BLaER1 treated with 17β-estradiol and CSF1 and Interleukin-3, amounts not matched to agents 10 nM and 100 nM (cell line): ENCODE measurements at regions not wholly inside any gene's neighbourhood (a gene's known extent, or its start where the extent isn't known, plus 50 kb on each side); places are given as distances from the start of the nearest gene placed in this dataset.
"Not testable (repeated sequence)": the region's sequence is repeated elsewhere in the genome, so short reads cannot be mapped to it uniquely, and the experiment has no call there.

Experiments used
- H3K27ac ChIP-seq, 11 experiments: shearing (Covaris generic); formaldehyde crosslinking; 2 replicates each; pipeline ENCODE4 v1.8.1; 2022
- H3K27me3 ChIP-seq, 11 experiments: shearing (Covaris generic); formaldehyde crosslinking; 2 replicates each; pipeline ENCODE4 v1.8.1; 2022
- H3K36me3 ChIP-seq, 11 experiments: shearing (Covaris generic); formaldehyde crosslinking; 2 replicates each; pipeline ENCODE4 v1.8.1; 2022
- H3K4me1 ChIP-seq, 10 experiments: shearing (Covaris generic); formaldehyde crosslinking; 2 replicates each; pipeline ENCODE4 v1.8.1; 2022
- H3K4me2 ChIP-seq, 11 experiments: shearing (Covaris generic); formaldehyde crosslinking; 2 replicates each; pipeline ENCODE4 v1.8.1; 2022
- H3K4me3 ChIP-seq, 10 experiments: shearing (Covaris generic); formaldehyde crosslinking; 2 replicates each; pipeline ENCODE4 v1.8.1; 2022
- H3K9ac ChIP-seq, 11 experiments: shearing (Covaris generic); formaldehyde crosslinking; 2 replicates each; pipeline ENCODE4 v1.8.1; 2022
- H3K9me3 ChIP-seq, 11 experiments: shearing (Covaris generic); formaldehyde crosslinking; replicated peaks in 1 of 11; 2 replicates each; pipeline ENCODE4 v1.8.1; 2022
- H4K20me1 ChIP-seq, 11 experiments: shearing (Covaris generic); formaldehyde crosslinking; 2 replicates each; pipeline ENCODE4 v1.8.1; 2022
- Cebpa-rat ChIP-seq, 11 experiments: shearing (Covaris generic); IDR thresholded peaks; 2 replicates each; pipeline ENCODE4 v1.8.1; 2022

GRCh38 chr5:92945605-92946097, 635.4 kb downstream of the NR2F1-AS1 start:
- Histone ChIP-seq H3K27me3 (no peaks in the 10 kb centered on the region), H3K9ac (no peak overlapping the region), H3K4me1 (no peaks in the 10 kb centered on the region), H3K4me3 (no peak overlapping the region), H3K27ac (no peak overlapping the region), H4K20me1 (no peaks in the 10 kb centered on the region), H3K9me3 (peaks cover 0 to 16% (median 6%) of the 10 kb centered on the region in 11 experiments; a peak in 11 of 22 replicates), H3K36me3 (no peaks in the 10 kb centered on the region), H3K4me2 (no peak overlapping the region)
- no peak for TF ChIP-seq Cebpa-rat (IDR thresholded peaks at IDR 0.05)

- Histone ChIP-seq H3K9ac (no peak overlapping the region), H3K9me3 (peaks cover 0 to 14% (median 6%) of the 10 kb centered on the region in 11 experiments; a peak in 11 of 22 replicates), H3K4me1 (no peaks in the 10 kb centered on the region), H3K4me3 (no peak overlapping the region), H3K4me2 (no peak overlapping the region), H3K36me3 (no peaks in the 10 kb centered on the region), H3K27me3 (no peaks in the 10 kb centered on the region), H3K27ac (no peak overlapping the region), H4K20me1 (no peaks in the 10 kb centered on the region)
- TF ChIP-seq Cebpa-rat (IDR thresholded peaks at IDR 0.05): no peak
Observed at GRCh38 chr5:92944903-92945604, 636.0 kb downstream of the NR2F1-AS1 start.

GRCh38 chr5:92944337-92944736, 636.7 kb downstream of the NR2F1-AS1 start:
- no peak overlapping the region for H3K4me2 ChIP-seq
- peaks cover 0 to 4% (median 0%) of the 10 kb centered on the region in 10 experiments; a peak in 2 of 20 replicates for H3K4me1 ChIP-seq
- H4K20me1 ChIP-seq: no peaks in the 10 kb centered on the region
- no peaks in the 10 kb centered on the region for H3K36me3 ChIP-seq
- peaks cover 0 to 14% (median 6%) of the 10 kb centered on the region in 11 experiments; a peak in 11 of 22 replicates for H3K9me3 ChIP-seq
- no peak overlapping the region for H3K27ac ChIP-seq
- no peak for TF ChIP-seq Cebpa-rat (IDR thresholded peaks at IDR 0.05)
- H3K27me3 ChIP-seq: no peaks in the 10 kb centered on the region
- no peak overlapping the region for H3K9ac ChIP-seq
- H3K4me3 ChIP-seq: no peak overlapping the region

GRCh38 chr5:92942762-92943161, 638.3 kb downstream of the NR2F1-AS1 start:
- TF ChIP-seq Cebpa-rat (IDR thresholded peaks at IDR 0.05): no peak
- peaks cover 0 to 6% (median 0%) of the 10 kb centered on the region in 10 experiments; a peak in 2 of 20 replicates for H3K4me1 ChIP-seq
- H3K9me3 ChIP-seq: no peaks in the 10 kb centered on the region
- H3K36me3 ChIP-seq: no peaks in the 10 kb centered on the region
- no peak overlapping the region for H3K27ac ChIP-seq
- H3K27me3 ChIP-seq: no peaks in the 10 kb centered on the region
- H3K4me2 ChIP-seq: no peak overlapping the region
- H3K9ac ChIP-seq: no peak overlapping the region
- H3K4me3 ChIP-seq: no peak overlapping the region
- no peaks in the 10 kb centered on the region for H4K20me1 ChIP-seq

- no peak for TF ChIP-seq Cebpa-rat (IDR thresholded peaks at IDR 0.05)
- Histone ChIP-seq H3K9me3 (no peaks in the 10 kb centered on the region), H3K9ac (no peak overlapping the region), H3K4me2 (no peak overlapping the region), H3K27me3 (no peaks in the 10 kb centered on the region), H3K27ac (no peak overlapping the region), H3K4me1 (peaks cover 0 to 6% (median 0%) of the 10 kb centered on the region in 10 experiments; a peak in 2 of 20 replicates), H3K36me3 (no peaks in the 10 kb centered on the region), H3K4me3 (no peak overlapping the region), H4K20me1 (no peaks in the 10 kb centered on the region)
Observed at GRCh38 chr5:92941806-92942205, 639.2 kb downstream of the NR2F1-AS1 start.

- Histone ChIP-seq H3K4me3 (no peak overlapping the region), H3K4me2 (0 out of 22 replicates have a peak overlapping the region, but pooled peaks of 1 of the 11 experiments have one; percentile 8), H3K36me3 (no peaks in the 10 kb centered on the region), H3K9ac (no peak overlapping the region), H4K20me1 (no peaks in the 10 kb centered on the region), H3K27me3 (no peaks in the 10 kb centered on the region), H3K27ac (no peak overlapping the region), H3K4me1 (peaks cover 0 to 6% (median 0%) of the 10 kb centered on the region in 10 experiments; a peak in 2 of 20 replicates), H3K9me3 (no peaks in the 10 kb centered on the region)
- TF ChIP-seq Cebpa-rat (IDR thresholded peaks at IDR 0.05): no peak
Observed at GRCh38 chr5:92939428-92939827, 641.6 kb downstream of the NR2F1-AS1 start.

- H3K4me1 ChIP-seq, H3K9ac ChIP-seq, H3K27ac ChIP-seq, H3K36me3 ChIP-seq, H3K4me3 ChIP-seq, H4K20me1 ChIP-seq, H3K9me3 ChIP-seq, H3K27me3 ChIP-seq, H3K4me2 ChIP-seq: not testable (repeated sequence)
Observed at GRCh38 chr5:92937396-92937795, 643.6 kb downstream of the NR2F1-AS1 start.

GRCh38 chr5:92930057-92930456, 651.0 kb downstream of the NR2F1-AS1 start:
- Histone ChIP-seq H3K27ac (no peak overlapping the region), H4K20me1 (no peaks in the 10 kb centered on the region), H3K27me3 (no peaks in the 10 kb centered on the region), H3K4me2 (no peak overlapping the region), H3K36me3 (no peaks in the 10 kb centered on the region), H3K4me1 (no peaks in the 10 kb centered on the region), H3K4me3 (no peak overlapping the region), H3K9ac (no peak overlapping the region), H3K9me3 (no peaks in the 10 kb centered on the region)
- TF ChIP-seq Cebpa-rat (IDR thresholded peaks at IDR 0.05): no peak

GRCh38 chr5:92927291-92927778, 653.7 kb downstream of the NR2F1-AS1 start:
- Histone ChIP-seq H3K27ac (no peak overlapping the region), H3K4me2 (no peak overlapping the region), H3K9me3 (no peaks in the 10 kb centered on the region), H3K4me3 (no peak overlapping the region), H3K36me3 (no peaks in the 10 kb centered on the region), H3K4me1 (no peaks in the 10 kb centered on the region), H3K9ac (no peak overlapping the region), H4K20me1 (no peaks in the 10 kb centered on the region), H3K27me3 (no peaks in the 10 kb centered on the region)
- no peak for TF ChIP-seq Cebpa-rat (IDR thresholded peaks at IDR 0.05)

- Histone ChIP-seq H3K27me3 (no peaks in the 10 kb centered on the region), H3K9ac (no peak overlapping the region), H3K9me3 (no peaks in the 10 kb centered on the region), H3K4me3 (no peak overlapping the region), H4K20me1 (no peaks in the 10 kb centered on the region), H3K4me1 (no peaks in the 10 kb centered on the region), H3K4me2 (no peak overlapping the region), H3K36me3 (no peaks in the 10 kb centered on the region), H3K27ac (no peak overlapping the region)
- no peak for TF ChIP-seq Cebpa-rat (IDR thresholded peaks at IDR 0.05)
Observed at GRCh38 chr5:92923885-92924284, 657.1 kb downstream of the NR2F1-AS1 start.
